ENCODE measurements at regions not wholly inside any gene's neighbourhood (a gene's known extent, or its start where the extent isn't known, plus 50 kb on each side); places are given as distances from the start of the nearest gene placed in this dataset.

DNA sequence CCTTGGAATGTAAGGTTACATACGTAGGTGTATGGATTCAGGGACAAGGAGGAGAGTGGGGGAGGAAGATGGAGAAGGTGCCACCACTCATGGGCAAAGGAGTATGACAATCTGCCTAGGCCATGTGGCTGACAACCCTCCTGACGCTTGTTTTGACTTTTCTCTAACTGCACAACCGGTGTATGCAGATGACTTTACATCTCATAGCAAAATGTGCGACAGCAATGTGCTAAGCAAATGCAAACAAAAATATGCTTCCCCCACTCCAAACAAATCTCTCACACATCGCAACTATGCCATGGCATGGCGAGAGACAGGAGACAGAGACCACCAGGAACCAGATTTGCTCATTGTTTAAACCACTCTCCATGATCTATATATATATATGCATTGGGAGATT, 191.8 kb downstream of the BLID start:
- WGBS (ENCODE audit: extremely low coverage, insufficient coverage, insufficient read length): no CpG with 5 or more reads among the region's 6 CpGs
- Histone ChIP-seq H4K8ac (ENCODE audit: low read depth, low read length) (no peak overlapping the region), H3K36me3 (ENCODE audit: control insufficient read depth in 1 of 2, insufficient read depth in 2 of 2, low read length in 2 of 2) (no peaks in the 10 kb centered on the region), H2BK12ac (ENCODE audit: low read length) (no peak overlapping the region), H3K9ac (ENCODE audit: low read length) (no peak overlapping the region), H3K27ac (ENCODE audit: low read depth, low read length) (no peak overlapping the region), H3K4me3 (ENCODE audit: low read depth, low read length) (no peak overlapping the region), H2BK120ac (ENCODE audit: insufficient read depth, low read length, poor library complexity) (no peak overlapping the region), H3K14ac (ENCODE audit: low read length) (no peak overlapping the region), H3K4me2 (ENCODE audit: low read length) (no peak overlapping the region), H2AK5ac (ENCODE audit: low read length) (no peak overlapping the region), H3K79me2 (ENCODE audit: control insufficient read depth, insufficient read depth, low read length, poor library complexity) (no peaks in the 10 kb centered on the region), H3K4ac (ENCODE audit: low read depth, low read length) (no peak overlapping the region), H3K27me3 (ENCODE audit: insufficient read depth, low read length) (no peaks in the 10 kb centered on the region), H3K79me1 (ENCODE audit: low read length) (no peaks in the 10 kb centered on the region), H3K4me1 (ENCODE audit: control insufficient read depth in 1 of 2, insufficient read depth in 2 of 2, low read length in 2 of 2) (peaks cover 0 to 2% of the 10 kb centered on the region in 2 experiments), H3K23ac (ENCODE audit: low read length) (no peak overlapping the region), H4K12ac (ENCODE audit: low read depth, low read length) (no peak overlapping the region), H3K18ac (ENCODE audit: low read length) (no peak overlapping the region), H4K91ac (ENCODE audit: low read depth, low read length) (no peak overlapping the region), H2BK5ac (ENCODE audit: low read depth, low read length, poor library complexity) (no peak overlapping the region), H3K9me3 (ENCODE audit: insufficient read depth, low read depth, low read length) (peaks cover 2% of the 10 kb centered on the region), H2AFZ (ENCODE audit: insufficient read depth, low read length, poor library complexity) (no peak overlapping the region)
- DNase-seq: no peak

DNA sequence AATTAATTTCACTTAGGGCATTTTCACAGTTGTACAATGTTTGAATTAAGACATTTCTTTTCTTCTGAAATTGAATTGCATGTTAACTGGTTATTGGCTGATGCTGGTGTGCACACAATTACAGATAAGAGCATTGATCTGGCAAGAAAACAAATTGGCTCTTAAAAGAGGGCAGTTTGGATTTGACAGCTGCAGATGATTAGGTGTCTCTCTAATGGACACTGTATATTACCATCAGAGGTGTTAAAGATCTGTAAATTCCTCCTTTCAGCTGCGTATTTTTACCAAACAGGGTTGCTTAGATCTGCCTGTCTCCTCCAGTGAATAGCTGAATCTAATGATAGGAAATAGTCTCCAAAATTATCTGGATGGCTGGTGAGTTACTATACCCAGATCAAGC, 198.5 kb downstream of the BLID start:
- Histone ChIP-seq H2AK5ac (ENCODE audit: low read length) (no peak overlapping the region), H4K8ac (ENCODE audit: low read depth, low read length) (no peak overlapping the region), H4K12ac (ENCODE audit: low read depth, low read length) (no peak overlapping the region), H3K27ac (ENCODE audit: low read depth, low read length) (no peak overlapping the region), H3K4me1 (ENCODE audit: control insufficient read depth in 1 of 2, insufficient read depth in 2 of 2, low read length in 2 of 2) (no peaks in the 10 kb centered on the region), H3K9ac (ENCODE audit: low read length) (no peak overlapping the region), H3K79me1 (ENCODE audit: low read length) (no peaks in the 10 kb centered on the region), H3K4ac (ENCODE audit: low read depth, low read length) (no peak overlapping the region), H2BK5ac (ENCODE audit: low read depth, low read length, poor library complexity) (no peak overlapping the region), H3K4me2 (ENCODE audit: low read length) (no peak overlapping the region), H3K36me3 (ENCODE audit: control insufficient read depth in 1 of 2, insufficient read depth in 2 of 2, low read length in 2 of 2) (no peaks in the 10 kb centered on the region), H3K27me3 (ENCODE audit: insufficient read depth, low read length) (no peaks in the 10 kb centered on the region), H3K14ac (ENCODE audit: low read length) (no peak overlapping the region), H3K18ac (ENCODE audit: low read length) (no peak overlapping the region), H4K91ac (ENCODE audit: low read depth, low read length) (no peak overlapping the region), H2BK12ac (ENCODE audit: low read length) (no peak overlapping the region), H2AFZ (ENCODE audit: insufficient read depth, low read length, poor library complexity) (no peak overlapping the region), H3K23ac (ENCODE audit: low read length) (no peak overlapping the region), H3K4me3 (ENCODE audit: low read depth, low read length) (no peak overlapping the region), H3K9me3 (ENCODE audit: insufficient read depth, low read depth, low read length) (no peaks in the 10 kb centered on the region), H2BK120ac (ENCODE audit: insufficient read depth, low read length, poor library complexity) (no peak overlapping the region), H3K79me2 (ENCODE audit: control insufficient read depth, insufficient read depth, low read length, poor library complexity) (no peaks in the 10 kb centered on the region)
- no peak for DNase-seq
- WGBS (ENCODE audit: extremely low coverage, insufficient coverage, insufficient read length): no CpG with 5 or more reads among the region's 1 CpG

- H3K27ac ChIP-seq (ENCODE audit: low read depth, low read length): no peak overlapping the region
- H2AK5ac ChIP-seq (ENCODE audit: low read length): no peak overlapping the region
- no peaks in the 10 kb centered on the region for H3K36me3 ChIP-seq (ENCODE audit: control insufficient read depth in 1 of 2, insufficient read depth in 2 of 2, low read length in 2 of 2)
- H3K18ac ChIP-seq (ENCODE audit: low read length): no peak overlapping the region
- no peak overlapping the region for H2AFZ ChIP-seq (ENCODE audit: insufficient read depth, low read length, poor library complexity)
- no peak overlapping the region for H4K91ac ChIP-seq (ENCODE audit: low read depth, low read length)
- no peak overlapping the region for H3K9ac ChIP-seq (ENCODE audit: low read length)
- no peak overlapping the region for H3K23ac ChIP-seq (ENCODE audit: low read length)
- H3K9me3 ChIP-seq (ENCODE audit: insufficient read depth, low read depth, low read length): no peaks in the 10 kb centered on the region
- no peaks in the 10 kb centered on the region for H3K79me1 ChIP-seq (ENCODE audit: low read length)
- H3K79me2 ChIP-seq (ENCODE audit: control insufficient read depth, insufficient read depth, low read length, poor library complexity): no peaks in the 10 kb centered on the region
- H3K14ac ChIP-seq (ENCODE audit: low read length): no peak overlapping the region
- no peak overlapping the region for H3K4ac ChIP-seq (ENCODE audit: low read depth, low read length)
- no peak for DNase-seq
- H2BK12ac ChIP-seq (ENCODE audit: low read length): no peak overlapping the region
- H3K27me3 ChIP-seq (ENCODE audit: insufficient read depth, low read length): no peaks in the 10 kb centered on the region
- no peak overlapping the region for H2BK120ac ChIP-seq (ENCODE audit: insufficient read depth, low read length, poor library complexity)
- no peak overlapping the region for H3K4me2 ChIP-seq (ENCODE audit: low read length)
- no peaks in the 10 kb centered on the region for H3K4me1 ChIP-seq (ENCODE audit: control insufficient read depth in 1 of 2, insufficient read depth in 2 of 2, low read length in 2 of 2)
- no peak overlapping the region for H2BK5ac ChIP-seq (ENCODE audit: low read depth, low read length, poor library complexity)
- H4K12ac ChIP-seq (ENCODE audit: low read depth, low read length): no peak overlapping the region
- H3K4me3 ChIP-seq (ENCODE audit: low read depth, low read length): no peak overlapping the region
- no peak overlapping the region for H4K8ac ChIP-seq (ENCODE audit: low read depth, low read length)
- no CpG with 5 or more reads among the region's 2 CpGs for WGBS (ENCODE audit: extremely low coverage, insufficient coverage, insufficient read length)
Observed at GRCh38 chr11:121914508-121915059, 201.4 kb downstream of the BLID start.

DNA sequence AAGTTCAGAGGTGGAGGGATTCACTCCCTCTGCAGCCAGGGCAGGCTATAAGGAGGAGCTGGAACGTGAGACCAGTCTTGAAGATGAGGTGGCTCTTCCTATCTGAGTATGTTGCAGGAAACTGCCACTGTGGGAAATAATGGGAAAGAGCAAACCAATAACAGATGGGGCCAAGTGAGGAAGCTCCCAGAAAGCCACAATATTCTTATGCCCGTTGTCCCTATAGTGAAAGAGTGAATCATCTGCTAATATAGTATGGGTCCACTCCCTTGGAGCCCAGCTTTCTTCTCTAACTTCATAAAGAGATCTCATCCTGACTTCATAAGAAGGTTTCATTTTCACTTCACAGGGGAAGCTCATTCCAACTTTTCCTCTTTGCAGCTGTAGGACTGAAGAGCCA, 206.4 kb downstream of the BLID start:
- Histone ChIP-seq H3K27ac (ENCODE audit: low read depth, low read length) (no peak overlapping the region), H3K27me3 (ENCODE audit: insufficient read depth, low read length) (no peaks in the 10 kb centered on the region), H3K79me1 (ENCODE audit: low read length) (no peaks in the 10 kb centered on the region), H4K91ac (ENCODE audit: low read depth, low read length) (no peak overlapping the region), H3K4ac (ENCODE audit: low read depth, low read length) (no peak overlapping the region), H3K14ac (ENCODE audit: low read length) (no peak overlapping the region), H2BK120ac (ENCODE audit: insufficient read depth, low read length, poor library complexity) (no peak overlapping the region), H3K9ac (ENCODE audit: low read length) (no peak overlapping the region), H2AK5ac (ENCODE audit: low read length) (no peak overlapping the region), H3K23ac (ENCODE audit: low read length) (no peak overlapping the region), H3K18ac (ENCODE audit: low read length) (no peak overlapping the region), H2BK5ac (ENCODE audit: low read depth, low read length, poor library complexity) (no peak overlapping the region), H3K4me1 (ENCODE audit: control insufficient read depth in 1 of 2, insufficient read depth in 2 of 2, low read length in 2 of 2) (no peaks in the 10 kb centered on the region), H3K4me2 (ENCODE audit: low read length) (no peak overlapping the region), H3K79me2 (ENCODE audit: control insufficient read depth, insufficient read depth, low read length, poor library complexity) (no peaks in the 10 kb centered on the region), H3K4me3 (ENCODE audit: low read depth, low read length) (no peak overlapping the region), H3K36me3 (ENCODE audit: control insufficient read depth in 1 of 2, insufficient read depth in 2 of 2, low read length in 2 of 2) (no peaks in the 10 kb centered on the region), H3K9me3 (ENCODE audit: insufficient read depth, low read depth, low read length) (no peaks in the 10 kb centered on the region), H4K8ac (ENCODE audit: low read depth, low read length) (no peak overlapping the region), H4K12ac (ENCODE audit: low read depth, low read length) (no peak overlapping the region), H2AFZ (ENCODE audit: insufficient read depth, low read length, poor library complexity) (no peak overlapping the region), H2BK12ac (ENCODE audit: low read length) (no peak overlapping the region)
- no peak for DNase-seq
- no CpG with 5 or more reads among the region's 2 CpGs for WGBS (ENCODE audit: extremely low coverage, insufficient coverage, insufficient read length)
